ENCODE measurements at regions not wholly inside any gene's neighbourhood (a gene's known extent, or its start where the extent isn't known, plus 50 kb on each side); places are given as distances from the start of the nearest gene placed in this dataset.
"Not testable (repeated sequence)": the region's sequence is repeated elsewhere in the genome, so short reads cannot be mapped to it uniquely, and the experiment has no call there.

DNA sequence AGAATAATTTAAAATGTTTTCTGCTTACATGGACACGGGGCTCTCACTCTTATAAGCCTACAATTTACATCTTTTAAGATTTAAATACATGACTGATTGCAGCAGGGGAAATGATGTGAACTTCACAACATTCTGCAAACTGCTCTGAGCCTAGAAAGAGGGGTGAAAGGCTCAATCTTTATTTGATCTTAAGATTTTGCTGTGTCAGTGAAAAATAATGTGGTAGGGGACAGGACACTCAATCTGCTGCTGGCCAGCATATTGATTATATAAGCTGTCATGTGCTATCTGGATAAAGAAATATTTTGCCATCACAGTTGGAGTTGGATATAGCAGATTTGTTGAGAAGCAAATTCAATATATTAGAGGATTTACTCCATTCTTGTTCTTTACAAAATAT, 2210.5 kb downstream of the PCDH7 start:
- DNase-seq, result no peak

- DNase-seq, result no peak
Measured at GRCh38 chr4:32931475-32931874, 2211.3 kb downstream of the PCDH7 start.

DNA sequence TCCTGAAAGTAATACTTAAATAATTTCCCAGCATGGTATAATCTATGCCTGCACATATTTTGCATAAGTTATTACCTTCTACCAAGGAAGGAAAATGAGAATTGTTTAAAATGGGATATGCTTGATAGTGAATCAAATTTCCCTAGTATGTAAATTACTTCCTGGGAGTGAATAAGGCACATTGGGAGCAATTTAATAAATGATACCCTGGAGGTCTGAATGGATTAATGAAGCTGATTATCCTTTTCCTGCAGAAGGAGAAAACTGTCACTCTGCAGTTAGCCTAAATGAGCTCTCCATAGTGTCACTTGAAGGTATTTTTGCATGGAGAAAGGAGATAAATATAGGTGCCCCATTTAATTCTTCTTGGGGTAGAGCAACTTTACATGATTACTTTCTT, 2212.0 kb downstream of the PCDH7 start:
- no peak for DNase-seq

DNA sequence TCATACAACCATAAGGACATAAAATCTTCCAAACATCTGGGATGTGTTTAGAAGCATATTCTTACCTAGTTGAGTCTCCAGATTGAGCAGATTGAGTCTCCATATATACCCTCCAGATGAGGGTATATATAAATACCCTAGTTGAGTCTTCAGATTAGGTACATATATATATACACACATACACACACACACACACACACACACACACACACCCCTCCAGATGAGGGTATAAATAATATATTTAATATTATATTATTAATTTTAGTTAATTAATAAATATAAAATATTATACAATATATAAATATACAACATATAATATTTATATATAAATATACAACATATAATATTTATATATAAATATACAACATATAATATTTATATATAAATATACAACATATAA, 2219.1 kb downstream of the PCDH7 start:
- not testable (repeated sequence) for DNase-seq

- no peak for DNase-seq
Measured at GRCh38 chr4:32950866-32951265, 2230.7 kb downstream of the PCDH7 start.

GRCh38 chr4:32958586-32958985, 2238.4 kb downstream of the PCDH7 start:
- no peak for DNase-seq

GRCh38 chr4:32962100-32962499, 2241.9 kb downstream of the PCDH7 start:
- DNase-seq, result no peak

DNA sequence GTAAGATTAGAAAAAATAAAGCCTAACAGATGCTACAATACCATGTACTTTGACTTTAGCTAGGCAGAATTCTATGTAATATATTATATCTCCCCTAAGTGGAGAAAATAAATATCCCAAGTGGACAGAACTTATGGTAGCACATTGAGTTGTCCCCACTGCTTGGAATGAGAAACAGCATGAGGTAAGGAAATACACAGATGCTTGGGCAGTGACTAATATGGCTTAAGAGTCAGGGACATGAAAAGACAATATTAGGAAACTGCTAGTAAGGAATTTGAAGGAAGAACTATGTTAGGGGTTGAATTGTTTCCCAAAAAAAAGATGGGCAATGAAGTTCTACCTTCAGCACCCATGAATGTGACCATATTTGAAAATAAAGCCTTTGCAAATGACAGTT, 2265.1 kb downstream of the PCDH7 start:
- DNase-seq, result no peak

- DNase-seq, result no peak
Measured at GRCh38 chr4:32986236-32986635, 2266.1 kb downstream of the PCDH7 start.

DNA sequence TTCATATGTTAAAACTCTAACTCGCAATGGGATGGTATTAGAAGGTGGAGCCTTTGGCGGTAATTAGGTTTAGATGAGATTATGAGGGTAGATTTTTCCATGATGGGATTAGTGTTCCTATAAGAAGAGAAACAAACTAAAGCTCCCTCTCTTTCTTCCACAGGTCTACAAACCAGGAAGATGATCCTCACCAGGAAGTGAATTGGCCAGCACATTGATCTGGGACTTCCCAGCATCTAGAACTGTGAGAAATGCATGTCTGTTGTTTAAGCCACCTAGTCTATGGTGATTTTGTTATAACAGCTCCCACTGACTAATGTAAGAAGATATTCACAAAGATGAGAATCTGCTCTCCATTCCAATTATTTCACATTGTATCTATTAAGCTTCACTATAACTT, 2266.9 kb downstream of the PCDH7 start:
- no peak for DNase-seq

DNA sequence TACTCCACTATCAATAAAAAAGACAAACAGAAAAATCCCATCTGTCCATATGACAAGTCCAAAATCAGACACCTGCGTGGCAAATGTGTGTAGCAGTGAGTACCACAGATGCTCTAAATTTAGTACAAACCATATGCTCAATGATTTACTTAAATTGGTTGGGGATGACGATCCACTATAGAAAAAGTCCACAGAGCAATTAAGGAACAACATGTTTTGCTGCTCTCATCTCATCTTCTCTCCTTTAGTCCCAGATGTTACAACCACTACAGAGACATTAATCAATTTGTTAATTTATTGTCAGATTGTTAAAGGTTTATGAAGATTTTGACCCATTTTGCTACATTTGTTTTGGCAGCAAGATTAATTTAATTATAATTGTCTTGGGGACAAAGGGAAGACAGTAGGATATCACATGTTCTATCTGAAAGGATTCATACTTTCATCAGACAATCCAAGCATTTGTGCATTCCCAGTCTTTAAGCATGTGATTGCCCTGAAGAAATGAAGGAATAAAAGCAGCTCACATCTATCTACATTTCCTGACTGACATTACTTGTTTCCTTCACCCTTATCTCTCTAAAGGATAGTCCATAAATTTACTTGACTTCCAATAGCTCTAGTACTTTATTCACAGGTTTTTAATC, 2268.1 kb downstream of the PCDH7 start:
- DNase-seq, result no peak

- no peak for DNase-seq
Measured at GRCh38 chr4:32991663-32992062, 2271.5 kb downstream of the PCDH7 start.

DNA sequence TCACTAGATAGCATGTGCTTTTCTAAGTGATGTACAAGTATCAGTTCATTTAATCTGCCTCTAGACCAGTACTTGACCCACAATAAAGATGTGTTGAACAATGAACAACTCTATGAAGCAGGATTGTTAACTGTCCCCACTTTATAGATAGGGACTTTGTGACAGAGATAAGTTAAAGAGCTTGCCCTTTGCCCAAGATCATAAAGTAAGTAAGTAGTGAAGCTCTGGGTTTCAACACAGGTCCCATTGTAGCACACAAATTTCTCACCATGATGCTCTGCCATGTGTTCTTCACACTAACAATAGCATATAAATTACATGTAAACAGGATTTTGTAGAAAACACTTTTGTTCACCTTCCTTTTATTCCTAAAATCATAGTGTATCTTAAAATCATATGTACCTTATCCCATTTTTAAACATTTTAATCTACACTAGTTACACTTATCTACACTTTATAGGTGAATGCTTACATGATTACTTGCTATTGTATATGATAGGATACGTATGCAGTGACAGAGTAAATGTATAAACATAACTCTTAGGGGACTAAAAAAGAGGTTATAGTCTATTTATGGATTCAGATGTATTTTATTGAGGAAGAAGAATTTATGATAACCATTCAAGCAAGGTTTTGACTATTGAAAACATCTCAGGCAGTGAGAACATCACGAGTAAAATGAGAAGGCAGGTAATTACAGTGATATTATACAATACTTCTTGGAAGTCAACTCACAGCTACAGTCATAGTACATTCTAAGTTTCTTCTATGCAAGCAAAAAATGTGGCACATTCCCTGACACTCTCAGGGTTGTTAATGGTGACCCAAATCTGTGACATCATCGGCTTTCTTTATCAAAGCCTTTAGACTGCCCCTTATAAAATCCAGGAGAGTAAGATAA, 2275.1 kb downstream of the PCDH7 start:
- DNase-seq, result no peak

GRCh38 chr4:33013282-33013681, 2293.1 kb downstream of the PCDH7 start:
- no peak for DNase-seq

- DNase-seq, result no peak
Measured at GRCh38 chr4:33025236-33025635, 2305.1 kb downstream of the PCDH7 start.

GRCh38 chr4:33029976-33030375, 2309.8 kb downstream of the PCDH7 start:
- no peak for DNase-seq

DNA sequence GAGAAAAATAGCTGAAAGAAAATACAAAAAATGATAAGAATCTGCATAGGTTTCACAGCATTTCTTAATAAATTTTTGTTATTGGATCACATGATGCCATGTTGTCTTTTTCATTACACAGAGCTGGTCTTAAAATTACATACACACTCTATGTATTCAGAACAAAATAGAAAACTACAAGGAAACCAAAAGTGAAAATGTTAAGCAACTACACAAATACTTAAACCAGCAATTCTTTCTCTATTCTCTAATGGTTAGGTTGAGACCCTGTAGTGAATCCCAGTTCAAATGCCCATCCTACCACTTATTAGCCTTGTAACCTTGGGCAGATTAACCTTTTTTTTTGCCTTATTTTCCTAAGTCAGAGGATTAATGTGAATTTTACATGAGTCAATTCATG, 2311.2 kb downstream of the PCDH7 start:
- no peak for DNase-seq

DNA sequence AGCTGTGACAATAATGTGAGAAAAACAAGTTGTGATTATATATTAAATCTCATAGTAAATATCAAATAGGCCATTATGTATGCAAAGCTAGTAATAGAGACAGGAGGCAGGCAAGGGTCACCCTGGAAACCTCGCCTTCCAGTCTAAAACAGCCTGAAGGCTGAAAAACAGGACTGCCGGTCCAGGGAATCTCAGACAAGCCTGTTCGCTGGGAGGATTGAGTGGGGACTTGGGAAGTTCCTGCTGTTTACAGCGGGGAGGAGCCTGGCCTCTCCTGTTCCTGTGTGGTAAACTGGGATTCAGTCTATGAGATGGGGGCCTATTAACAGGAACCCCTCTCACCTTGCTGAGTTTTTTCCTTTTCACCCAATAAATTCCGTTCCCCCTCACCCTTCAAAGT, 2317.3 kb downstream of the PCDH7 start:
- no peak for DNase-seq

- DNase-seq, result no peak
Measured at GRCh38 chr4:33045334-33045733, 2325.2 kb downstream of the PCDH7 start.

DNA sequence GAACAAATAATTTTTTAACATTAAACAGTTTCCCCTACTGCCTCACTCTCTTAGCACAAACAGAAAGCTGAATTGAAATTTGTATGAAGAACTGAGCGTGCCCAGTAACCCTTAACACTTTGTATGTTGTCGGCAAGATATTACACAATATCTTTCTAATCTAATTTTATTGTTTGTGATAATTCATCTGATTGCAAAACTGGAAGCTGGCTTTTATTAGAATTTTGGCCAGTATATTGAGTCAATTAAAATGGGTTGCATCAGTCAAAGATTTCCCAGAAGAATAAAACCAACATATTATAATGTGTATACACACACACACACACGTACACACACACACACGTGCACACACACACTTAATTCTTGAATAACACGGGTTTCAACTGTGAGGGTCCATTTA, 2332.1 kb downstream of the PCDH7 start:
- no peak for DNase-seq

DNA sequence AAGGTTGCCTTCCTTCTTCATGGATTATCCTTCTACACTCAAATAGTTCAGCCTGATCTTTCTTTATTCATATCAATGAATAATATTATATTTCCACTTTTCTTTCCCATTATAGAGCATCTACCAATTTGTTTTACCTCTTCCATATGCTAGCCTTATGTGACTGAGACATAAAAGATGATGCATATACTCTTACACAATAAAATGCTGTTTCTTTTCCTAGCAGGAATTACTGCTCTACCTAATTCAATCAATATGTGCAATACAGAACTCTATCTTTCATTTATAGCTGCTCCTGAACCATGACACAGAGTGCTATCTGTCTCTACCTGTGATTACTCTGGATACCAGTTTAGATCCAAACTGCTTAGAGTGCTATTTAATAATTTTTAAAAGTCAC, 2334.0 kb downstream of the PCDH7 start:
- DNase-seq, result no peak

GRCh38 chr4:33054656-33055196, 2334.6 kb downstream of the PCDH7 start:
- no peak for DNase-seq

DNA sequence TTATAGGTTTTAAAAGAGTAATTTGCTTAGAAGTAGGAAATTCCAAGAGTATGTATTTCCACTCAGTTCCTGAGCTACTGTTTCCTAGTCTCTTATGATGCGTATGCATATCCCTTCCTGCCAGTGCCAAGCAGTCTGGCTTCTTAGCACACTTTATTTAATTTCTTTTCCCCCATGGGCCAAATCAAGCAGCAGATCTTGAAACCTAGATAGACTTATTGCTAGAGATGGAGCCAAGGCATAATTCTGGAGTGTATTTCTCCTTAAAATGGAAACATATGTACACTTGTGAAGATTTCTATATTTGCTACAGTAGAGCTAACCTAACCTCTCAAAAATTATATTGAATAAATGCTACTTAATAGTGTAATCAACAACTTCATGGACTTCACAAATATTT, 2337.6 kb downstream of the PCDH7 start:
- DNase-seq, result no peak

DNA sequence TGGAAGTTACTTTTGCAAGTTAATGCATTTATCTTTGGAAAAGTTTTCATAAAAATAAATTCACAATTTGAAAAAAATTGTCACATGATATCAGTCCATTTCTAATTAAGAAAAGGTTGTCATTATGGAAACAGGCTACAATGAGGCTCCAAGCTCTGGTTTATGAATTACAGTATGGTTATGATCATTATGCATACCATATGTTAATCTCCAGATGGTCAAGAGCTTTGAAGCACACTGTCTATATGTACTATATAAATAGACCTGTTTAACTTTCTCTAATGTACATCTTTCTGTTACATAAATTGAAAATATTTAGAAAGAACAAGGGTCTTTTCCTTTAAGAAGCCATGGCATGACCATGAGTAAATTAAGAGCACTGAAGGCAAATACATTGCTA, 2338.8 kb downstream of the PCDH7 start:
- DNase-seq, result no peak
